HFFc6 (cell line): ENCODE measurements at regions not wholly inside any gene's neighbourhood (a gene's known extent, or its start where the extent isn't known, plus 50 kb on each side); places are given as distances from the start of the nearest gene placed in this dataset.

ENCODE experiments used
- DNase-seq: peaks from one replicate; pipeline ENCODE4 v3.0.0-alpha.2; 2018
- H3K27ac Mint-ChIP-seq: 2 replicates; pipeline ENCODE4 v1.8.0; 2020; ENCODE audit warnings: mild to moderate bottlenecking, mixed read lengths
- H3K27me3 Mint-ChIP-seq: 2 replicates; pipeline ENCODE4 v1.8.0; 2021; ENCODE audit warnings: mild to moderate bottlenecking, moderate library complexity, mixed read lengths; ENCODE audit not compliant: insufficient read depth
- H3K36me3 Mint-ChIP-seq: 2 replicates; pipeline ENCODE4 v1.8.0; 2021; ENCODE audit warnings: low read depth, mixed read lengths
- H3K4me1 Mint-ChIP-seq: 2 replicates; pipeline ENCODE4 v1.8.0; 2020; ENCODE audit warnings: low read depth, mixed read lengths
- H3K4me3 Mint-ChIP-seq: 2 replicates; pipeline ENCODE4 v1.8.0; 2020; ENCODE audit warnings: mild to moderate bottlenecking, moderate library complexity, mixed read lengths
- H3K9me3 Mint-ChIP-seq: 2 replicates; pipeline ENCODE4 v1.8.0; 2020; ENCODE audit warnings: mild to moderate bottlenecking, mixed read lengths
- CTCF ChIP-seq: fragments of 200-600 bp; sonication (generic); IDR thresholded peaks from 2 replicates; pipeline ENCODE4 v1.5.0; 2021; ENCODE audit warnings: antibody characterized with exemption, mild to moderate bottlenecking

- Mint-ChIP-seq H3K27ac (no peak overlapping the region; the same call in 1 of the 2 replicates), H3K36me3 (no peaks in the 10 kb centered on the region)
These were observed 176.5 kb upstream of the RUNX1 start for GRCh38 chr21:35225573-35225972.

GRCh38 chr21:35223480-35224156, 174.5 kb upstream of the RUNX1 start:
- DNase-seq: no peak
- Mint-ChIP-seq H3K27me3 (no peaks in the 10 kb centered on the region; the same call in 1 of the 2 replicates), H3K4me3 (no peak overlapping the region), H3K36me3 (no peaks in the 10 kb centered on the region), H3K9me3 (no peaks in the 10 kb centered on the region), H3K27ac (no peak overlapping the region), H3K4me1 (peaks cover 75% of the 10 kb centered on the region)
- no peak for TF ChIP-seq CTCF

More at GRCh38 chr21:35225573-35225972, 176.5 kb upstream of the RUNX1 start:
- no peaks in the 10 kb centered on the region; the same call in 1 of the 2 replicates for H3K27me3 Mint-ChIP-seq
- no peak overlapping the region for H3K4me3 Mint-ChIP-seq
- peaks cover 67% of the 10 kb centered on the region for H3K4me1 Mint-ChIP-seq
- no peak for DNase-seq
- TF ChIP-seq CTCF: no peak
- no peaks in the 10 kb centered on the region for H3K9me3 Mint-ChIP-seq

GRCh38 chr21:35222541-35222941, 173.4 kb upstream of the RUNX1 start:
- no peaks in the 10 kb centered on the region for H3K9me3 Mint-ChIP-seq
- H3K4me1 Mint-ChIP-seq: peaks cover 83% of the 10 kb centered on the region
- DNase-seq: no peak
- TF ChIP-seq CTCF: no peak
- H3K27ac Mint-ChIP-seq: peak overlapping the region; percentile 60; the same call in 1 of the 2 replicates
- peak overlapping the region; percentile 2; the same call in 1 of the 2 replicates for H3K4me3 Mint-ChIP-seq
- no peaks in the 10 kb centered on the region; the same call in 1 of the 2 replicates for H3K27me3 Mint-ChIP-seq
- H3K36me3 Mint-ChIP-seq: no peaks in the 10 kb centered on the region

GRCh38 chr21:35222021-35222420, 172.9 kb upstream of the RUNX1 start:
- no peak for DNase-seq
- no peaks in the 10 kb centered on the region; the same call in 1 of the 2 replicates for H3K27me3 Mint-ChIP-seq
- H3K4me3 Mint-ChIP-seq: peak overlapping the region; percentile 2; the same call in 1 of the 2 replicates
- peak overlapping the region; percentile 60 for H3K27ac Mint-ChIP-seq
- peaks cover 85% of the 10 kb centered on the region for H3K4me1 Mint-ChIP-seq
- no peak for TF ChIP-seq CTCF
- H3K9me3 Mint-ChIP-seq: no peaks in the 10 kb centered on the region
- H3K36me3 Mint-ChIP-seq: no peaks in the 10 kb centered on the region

GRCh38 chr21:35220301-35220700, 171.2 kb upstream of the RUNX1 start:
- DNase-seq: peak; percentile 51
- Mint-ChIP-seq H3K36me3 (no peaks in the 10 kb centered on the region), H3K27ac (peak overlapping the region; percentile 79), H3K4me1 (peaks cover 77% of the 10 kb centered on the region), H3K9me3 (no peaks in the 10 kb centered on the region), H3K4me3 (no peak overlapping the region; the same call in 1 of the 2 replicates), H3K27me3 (no peaks in the 10 kb centered on the region; the same call in 1 of the 2 replicates)
- no peak for TF ChIP-seq CTCF
